Putamen (tissue), 1 donor: ENCODE measurements at regions not wholly inside any gene's neighbourhood (a gene's known extent, or its start where the extent isn't known, plus 50 kb on each side); places are given as distances from the start of the nearest gene placed in this dataset.
"Not testable (repeated sequence)": the region's sequence is repeated elsewhere in the genome, so short reads cannot be mapped to it uniquely, and the experiment has no call there.

ENCODE experiments used
- DNase-seq: peaks from one replicate; pipeline ENCODE4 v3.0.0-alpha.2; 2016; ENCODE audit warnings: low spot score

GRCh38 chr6:170213637-170214018 is 77.2 kb downstream of the DLL1 start:
- DNase-seq: not testable (repeated sequence)

GRCh38 chr6:170212956-170213636 is 77.8 kb downstream of the DLL1 start:
- DNase-seq: no peak

GRCh38 chr6:170212051-170212756 is 78.7 kb downstream of the DLL1 start:
- DNase-seq: no peak

- no peak for DNase-seq
These were observed 79.4 kb downstream of the DLL1 start for GRCh38 chr6:170211404-170212025.

GRCh38 chr6:170210651-170211403 is 80.1 kb downstream of the DLL1 start:
- no peak for DNase-seq

DNA sequence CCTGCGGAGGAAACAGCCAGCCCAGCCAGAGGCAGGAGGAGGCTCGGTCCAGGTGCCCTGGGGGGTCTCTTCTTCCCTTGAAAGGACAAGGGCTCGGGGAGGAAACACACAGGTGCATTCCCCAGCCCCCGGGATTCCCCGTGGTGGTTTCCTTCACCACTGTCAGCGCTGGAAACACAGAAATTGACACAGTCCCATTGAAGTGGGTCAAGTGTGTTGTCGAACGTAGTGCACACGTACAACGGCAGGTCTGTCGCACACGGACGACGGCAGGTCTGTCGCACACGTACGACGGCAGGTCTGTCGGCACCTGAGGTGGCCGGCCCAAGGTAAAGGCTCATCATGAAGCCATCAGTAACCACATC is 80.9 kb downstream of the DLL1 start:
- DNase-seq: no peak

GRCh38 chr6:170209354-170210025 is 81.4 kb downstream of the DLL1 start:
- no peak for DNase-seq

DNA sequence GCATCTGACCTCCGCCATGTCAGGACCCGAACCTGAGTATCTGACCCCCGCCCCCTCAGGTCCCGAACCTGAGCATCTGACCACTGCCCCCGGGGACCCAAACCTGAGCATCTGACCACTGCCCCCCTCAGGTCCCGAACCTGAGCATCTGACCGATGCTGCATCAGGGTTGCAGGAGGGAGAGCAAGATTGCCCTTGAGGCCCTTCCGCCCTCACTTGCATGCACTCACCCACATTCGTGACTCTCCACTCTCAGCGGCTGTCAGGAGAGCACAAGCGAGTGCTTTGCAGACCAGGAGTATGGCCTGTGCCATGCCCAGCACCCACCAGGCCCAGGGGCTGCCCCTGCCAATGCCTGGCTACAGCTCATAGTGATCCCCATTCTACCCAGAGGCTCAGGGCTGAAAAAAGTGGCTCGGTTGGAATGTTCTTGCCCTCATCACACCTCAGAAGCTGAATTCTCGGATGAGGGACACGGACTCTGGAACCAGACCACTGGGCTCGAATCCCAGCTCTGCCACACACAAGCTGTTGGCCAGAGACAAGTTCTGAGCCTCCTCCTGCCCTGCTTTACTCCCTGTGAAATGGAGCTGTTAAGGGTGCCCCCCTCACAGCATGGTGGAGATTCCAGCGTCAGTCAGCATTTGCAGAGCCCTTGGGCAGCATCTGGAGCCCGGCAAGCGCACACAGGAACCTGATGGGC is 82.1 kb downstream of the DLL1 start:
- DNase-seq: no peak

GRCh38 chr6:170208182-170208601 is 82.7 kb downstream of the DLL1 start:
- no peak for DNase-seq

- no peak for DNase-seq
These were observed 83.2 kb downstream of the DLL1 start for GRCh38 chr6:170207586-170208181.

GRCh38 chr6:170206851-170207431 is 83.9 kb downstream of the DLL1 start:
- DNase-seq: no peak

GRCh38 chr6:170206317-170206621 is 84.6 kb downstream of the DLL1 start:
- DNase-seq: no peak

DNA sequence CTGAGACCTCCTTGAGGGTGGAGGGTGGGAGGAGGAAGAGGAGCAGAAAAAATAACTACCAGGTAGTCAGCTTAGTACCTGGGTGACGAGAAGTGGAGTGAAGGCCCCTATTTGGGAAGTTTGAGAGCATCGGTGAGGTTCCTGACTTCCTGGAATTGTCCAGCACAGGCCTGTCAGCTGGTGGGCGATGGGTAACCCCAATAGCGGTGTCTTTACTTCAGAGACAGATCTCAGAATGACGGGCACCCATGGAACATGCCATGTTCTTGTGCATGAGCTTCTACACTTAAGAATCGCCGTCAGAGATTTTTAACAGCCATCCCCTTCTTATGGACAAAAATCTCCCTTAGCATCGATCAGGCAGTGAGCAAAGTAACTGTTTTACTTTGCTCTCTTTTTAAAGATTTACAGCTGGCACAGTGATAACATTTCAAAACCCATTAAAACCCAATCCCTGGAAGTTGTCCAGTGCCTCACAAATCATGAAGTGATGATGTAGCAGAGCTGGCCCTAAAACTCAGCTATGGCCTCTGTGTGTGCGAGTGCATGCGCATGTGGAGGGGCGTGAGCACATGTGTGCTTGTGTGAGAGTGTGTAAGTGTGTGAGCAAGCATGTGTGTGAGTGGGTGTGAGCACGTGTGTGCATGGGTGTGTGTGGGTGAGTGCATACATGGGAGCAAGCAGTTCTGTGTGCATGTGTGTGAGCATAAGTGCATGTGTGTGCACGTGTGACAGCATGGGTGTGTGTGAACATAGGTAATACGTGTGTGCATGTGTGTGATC is 85.2 kb downstream of the DLL1 start:
- no peak for DNase-seq

DNA sequence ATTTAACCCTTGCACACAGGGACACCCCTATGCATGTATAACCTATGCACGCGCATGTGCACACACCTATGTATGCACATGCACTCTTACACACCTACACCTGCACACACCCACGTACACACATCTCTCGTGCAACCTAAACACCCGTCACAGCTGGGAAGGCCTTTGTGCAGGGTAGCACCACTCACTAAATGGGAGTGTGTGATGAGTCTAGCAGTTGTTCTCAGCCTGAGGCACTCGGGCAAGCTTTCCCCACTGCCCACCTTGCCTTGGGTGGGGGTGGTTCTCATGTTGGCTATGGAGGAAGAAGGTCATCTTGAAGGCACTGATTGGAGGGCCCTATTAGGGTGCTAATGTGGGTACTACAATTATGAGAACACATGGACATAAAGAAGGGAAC is 85.8 kb downstream of the DLL1 start:
- DNase-seq: no peak

GRCh38 chr6:170203212-170203611 is 87.7 kb downstream of the DLL1 start:
- no peak for DNase-seq

DNA sequence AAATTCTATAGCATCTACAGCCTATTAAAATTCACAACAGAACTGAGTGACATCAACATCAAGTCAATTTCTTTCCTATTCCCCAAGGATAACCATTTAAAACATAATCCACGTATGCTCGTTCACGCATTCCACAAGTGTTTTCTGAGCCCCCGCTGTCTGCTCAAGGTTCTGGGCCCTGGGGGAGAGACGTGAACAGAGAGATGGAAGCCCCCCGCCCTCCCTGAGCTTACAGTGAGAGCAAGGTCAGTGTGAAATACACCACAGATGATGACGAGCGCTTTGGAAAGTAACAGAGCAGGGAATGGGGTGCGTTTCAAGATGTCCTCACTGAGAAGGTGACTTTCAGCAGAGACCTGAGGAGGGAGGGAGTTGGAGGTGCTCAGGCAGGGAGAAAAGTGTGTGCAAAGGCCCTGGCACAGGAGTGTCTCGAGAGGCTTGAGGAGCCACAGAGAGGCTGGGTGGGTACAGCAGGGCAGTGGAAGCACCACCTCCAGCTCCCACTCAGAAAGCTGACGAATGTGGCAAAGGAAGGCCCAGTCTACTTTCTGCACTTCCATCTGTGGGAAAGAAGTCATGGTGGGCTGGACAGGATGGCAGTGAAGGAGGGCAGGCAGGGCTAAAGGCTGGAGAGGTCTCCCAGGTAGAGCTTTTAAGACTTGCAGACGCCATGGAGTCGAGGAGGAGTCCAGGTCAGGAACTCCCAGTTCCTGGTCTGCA is 88.3 kb downstream of the DLL1 start:
- DNase-seq: no peak

DNA sequence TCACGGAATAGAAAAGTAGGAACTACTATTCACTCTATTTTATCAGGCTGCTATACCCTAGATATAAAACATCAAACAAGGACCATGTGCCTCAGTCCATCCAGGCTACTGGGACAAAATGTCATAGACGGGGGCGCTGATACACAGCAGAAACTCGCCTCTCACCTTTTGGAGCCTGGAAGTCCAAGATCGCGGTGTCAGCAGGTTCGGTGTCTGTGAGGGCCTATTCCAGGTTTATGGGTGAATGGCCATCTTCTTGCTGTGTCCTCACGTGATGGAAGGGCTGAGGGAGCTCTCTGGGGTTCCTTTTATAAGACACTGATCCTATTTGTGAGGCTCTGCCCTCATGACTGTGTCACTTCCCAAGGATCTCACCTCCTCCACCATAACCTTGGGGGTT is 89.5 kb downstream of the DLL1 start:
- no peak for DNase-seq

DNA sequence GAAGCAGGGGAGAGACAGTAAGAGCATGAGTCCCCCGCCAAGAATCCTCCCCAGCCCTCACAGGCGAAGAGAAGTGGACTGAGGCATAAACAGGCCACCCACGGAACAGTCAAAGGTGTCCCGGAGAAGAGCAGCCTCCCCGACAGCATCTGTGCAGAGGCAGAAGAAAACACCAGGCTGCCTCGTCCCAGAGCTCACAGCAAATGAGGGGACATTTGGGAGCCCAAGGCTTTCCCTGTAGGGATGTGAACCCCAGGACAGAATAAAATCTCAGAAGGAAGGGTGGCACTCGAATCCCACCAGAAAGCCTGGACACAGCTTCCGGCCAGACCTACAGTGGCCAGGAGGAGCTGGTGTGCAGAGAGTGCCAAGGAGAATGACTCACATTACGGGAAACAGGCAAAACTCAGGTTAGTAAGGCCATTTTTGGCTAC is 90.4 kb downstream of the DLL1 start:
- DNase-seq: no peak

GRCh38 chr6:170199716-170200115 is 91.2 kb downstream of the DLL1 start:
- no peak for DNase-seq
